ENCODE measurements at regions not wholly inside any gene's neighbourhood (a gene's known extent, or its start where the extent isn't known, plus 50 kb on each side); places are given as distances from the start of the nearest gene placed in this dataset.
"Not testable (repeated sequence)": the region's sequence is repeated elsewhere in the genome, so short reads cannot be mapped to it uniquely, and the experiment has no call there.

DNA sequence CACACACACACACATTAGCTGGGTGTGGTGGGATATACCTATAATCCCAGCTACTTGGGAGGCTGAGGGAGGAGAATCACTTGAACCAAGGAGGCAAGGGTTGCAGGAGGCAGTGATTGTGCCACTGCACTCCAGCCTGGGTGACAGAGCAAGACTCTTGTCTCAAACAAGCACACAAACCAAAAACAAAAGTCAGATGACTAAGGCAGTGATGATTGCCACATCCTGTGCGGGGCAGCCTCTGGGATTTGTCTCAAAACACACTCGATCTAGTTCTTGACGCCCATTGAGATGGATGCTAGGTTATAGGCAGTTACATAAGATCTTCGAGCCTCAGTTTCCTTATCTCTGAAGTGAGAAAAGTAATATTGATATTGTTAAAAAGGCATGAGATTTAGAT is 57.8 kb upstream of the NBPF8 start:
- not testable (repeated sequence) for TF ChIP-seq CTCF (IDR thresholded peaks at IDR 0.05); EZH2 (IDR thresholded peaks at IDR 0.05; ENCODE audit: borderline replicate concordance, insufficient read depth, low read depth, low read length, poor library complexity, severe bottlenecking)

Data from B cell (primary cell).